AG04450 (cell line): ENCODE measurements at regions not wholly inside any gene's neighbourhood (a gene's known extent, or its start where the extent isn't known, plus 50 kb on each side); places are given as distances from the start of the nearest gene placed in this dataset.

Source experiments
- CTCF ChIA-PET: fragments of 300-600, 350-600 bp; formaldehyde crosslinking; extraction: SDS; loops from one replicate; lab custom pipeline; 2022; ENCODE audit warnings: antibody characterized with exemption, inconsistent platforms; lab: Charles Lee
- POLR2A ChIA-PET: fragments of 350-600 bp; formaldehyde crosslinking; extraction: SDS; loops from one replicate; lab custom pipeline; 2021; ENCODE audit warnings: antibody characterized with exemption, inconsistent platforms; lab: Yijun Ruan, JAX
- DNase-seq: peaks from one replicate; pipeline ENCODE4 v3.0.0-alpha.2; 2011; ENCODE audit warnings: low read depth, low spot score
- H3K27ac ChIP-seq: one replicate; pipeline ENCODE4 v1.5.1; 2012; ENCODE audit warnings: low read depth, low read length, control low read depth
- H3K27me3 ChIP-seq: one replicate; pipeline ENCODE4 v1.6.0; 2012; ENCODE audit warnings: low read length; ENCODE audit not compliant: control insufficient read depth, insufficient read depth
- H3K4me3 ChIP-seq: 2 replicates; pipeline ENCODE4 v1.5.1; 2011; ENCODE audit warnings: mild to moderate bottlenecking, low read depth, low read length, control low read depth
- H3K9me3 ChIP-seq: 2 replicates; pipeline ENCODE4 v1.5.1; 2012; ENCODE audit warnings: low read length; ENCODE audit not compliant: control insufficient read depth, insufficient read depth
- CTCF ChIP-seq: IDR thresholded peaks from 2 replicates; pipeline ENCODE4 v1.5.1; 2011; ENCODE audit warnings: low read depth, low read length, control low read depth, inconsistent platforms

GRCh38 chr20:50393242-50393641 is 116.9 kb upstream of the PTPN1 start:
- Histone ChIP-seq H3K4me3 (no peak overlapping the region), H3K9me3 (no peaks in the 10 kb centered on the region), H3K27ac (no peak overlapping the region), H3K27me3 (no peaks in the 10 kb centered on the region)
- DNase-seq = no peak
- ChIA-PET CTCF (no interaction called here), POLR2A (no interaction called here)
- no peak for TF ChIP-seq CTCF

GRCh38 chr20:50393990-50394561 is 116.1 kb upstream of the PTPN1 start:
- DNase-seq = no peak
- Histone ChIP-seq H3K4me3 (no peak overlapping the region), H3K9me3 (no peaks in the 10 kb centered on the region), H3K27ac (no peak overlapping the region), H3K27me3 (no peaks in the 10 kb centered on the region)
- POLR2A ChIA-PET = interaction anchor here (1.0 kb wide), 1 partner anchor 47 kb away, joined by 3 read pairs; no protein-coding TSS in a partner anchor
- no peak for TF ChIP-seq CTCF
- CTCF ChIA-PET = no interaction called here

- Histone ChIP-seq H3K27ac (no peak overlapping the region), H3K9me3 (no peaks in the 10 kb centered on the region), H3K4me3 (no peak overlapping the region), H3K27me3 (no peaks in the 10 kb centered on the region)
- no peak for TF ChIP-seq CTCF
- CTCF ChIA-PET = no interaction called here
- no peak for DNase-seq
- POLR2A ChIA-PET = interaction anchor here (0.6 to 1.0 kb wide), 3 partner anchors 10 to 48 kb away, joined by 3 read pairs; no protein-coding TSS in a partner anchor
Measured at GRCh38 chr20:50394569-50394968, 115.6 kb upstream of the PTPN1 start.

GRCh38 chr20:50395251-50395729 is 114.9 kb upstream of the PTPN1 start:
- no peak for DNase-seq
- Histone ChIP-seq H3K4me3 (no peak overlapping the region), H3K27me3 (no peaks in the 10 kb centered on the region), H3K9me3 (no peaks in the 10 kb centered on the region), H3K27ac (no peak overlapping the region)
- TF ChIP-seq CTCF = no peak
- ChIA-PET CTCF (no interaction called here), POLR2A (interaction anchor here (0.6 to 1.0 kb wide), 3 partner anchors 9 to 49 kb away, joined by 3 read pairs; no protein-coding TSS in a partner anchor)

- Histone ChIP-seq H3K27ac (no peak overlapping the region), H3K9me3 (no peaks in the 10 kb centered on the region), H3K27me3 (no peaks in the 10 kb centered on the region), H3K4me3 (no peak overlapping the region)
- no peak for TF ChIP-seq CTCF
- DNase-seq = no peak
- POLR2A ChIA-PET = no interaction called here
- CTCF ChIA-PET = no interaction called here
Measured at GRCh38 chr20:50395914-50396488, 114.2 kb upstream of the PTPN1 start.
